ENCODE measurements at regions not wholly inside any gene's neighbourhood (a gene's known extent, or its start where the extent isn't known, plus 50 kb on each side); places are given as distances from the start of the nearest gene placed in this dataset.
"Not testable (repeated sequence)": the region's sequence is repeated elsewhere in the genome, so short reads cannot be mapped to it uniquely, and the experiment has no call there.

DNA sequence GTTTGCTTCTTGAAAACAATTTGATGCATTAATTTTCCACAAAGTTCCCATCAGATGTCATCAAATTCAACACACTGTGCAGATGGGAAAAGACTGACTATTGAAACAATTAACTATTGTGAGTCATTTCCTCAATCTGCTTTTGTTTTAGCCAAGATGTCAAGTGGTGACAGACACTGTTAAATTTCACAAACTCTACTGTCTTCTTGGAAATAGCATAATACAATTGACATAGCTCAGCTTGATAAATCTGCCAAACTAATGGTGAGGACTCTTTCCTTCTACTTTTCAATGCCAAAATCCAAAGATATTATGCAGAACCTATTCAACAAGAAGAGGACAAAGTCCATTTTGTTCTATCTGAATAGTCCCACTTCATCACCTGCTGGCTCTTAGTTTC, 242.3 kb downstream of the CAAP1 start:
- Mint-ChIP-seq H3K36me3 (ENCODE audit: low read depth) (no peaks in the 10 kb centered on the region), H3K27ac (no peak overlapping the region), H3K4me1 (ENCODE audit: low read depth) (no peaks in the 10 kb centered on the region), H3K4me3 (no peak overlapping the region), H3K9me3 (no peaks in the 10 kb centered on the region), H3K27me3 (peaks cover 2% of the 10 kb centered on the region)
- POLR2A ChIA-PET, result no interaction called here
- TF ChIP-seq CTCF (IDR thresholded peaks at IDR 0.05), result no peak
- intact Hi-C loops (cut with micrococcal nuclease), result no loop called here
- no peak for ATAC-seq
- DNase-seq, result no peak
- CTCF ChIA-PET, result no interaction called here

GRCh38 chr9:26643826-26644225, 248.8 kb downstream of the CAAP1 start:
- H3K9me3 Mint-ChIP-seq, result no peaks in the 10 kb centered on the region
- POLR2A ChIA-PET, result no interaction called here
- H3K4me3 Mint-ChIP-seq, result no peak overlapping the region
- intact Hi-C loops (cut with micrococcal nuclease), result no loop called here
- CTCF ChIA-PET, result no interaction called here
- no peak for DNase-seq
- no peaks in the 10 kb centered on the region for H3K27me3 Mint-ChIP-seq
- H3K4me1 Mint-ChIP-seq (ENCODE audit: low read depth), result no peaks in the 10 kb centered on the region
- no peak for TF ChIP-seq CTCF (IDR thresholded peaks at IDR 0.05)
- ATAC-seq, result no peak
- no peak overlapping the region for H3K27ac Mint-ChIP-seq
- H3K36me3 Mint-ChIP-seq (ENCODE audit: low read depth), result no peaks in the 10 kb centered on the region

DNA sequence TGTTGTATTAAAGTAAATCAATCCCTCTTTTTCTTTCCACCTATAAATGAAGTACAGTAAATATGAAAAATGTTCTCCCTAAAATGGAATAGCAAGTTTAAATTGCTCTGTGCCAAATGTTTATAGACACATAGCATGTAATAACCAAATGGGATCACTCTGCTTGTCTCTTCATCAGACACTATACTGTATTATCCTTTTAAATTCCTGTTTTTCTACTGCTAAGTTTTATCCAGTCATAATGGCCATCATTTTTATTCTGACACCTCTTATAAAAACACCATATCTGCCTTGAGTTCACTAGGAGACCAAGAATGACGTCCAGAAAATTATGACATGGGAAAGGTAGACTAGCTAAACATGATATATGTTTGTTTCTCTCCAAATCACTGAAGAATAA, 252.8 kb downstream of the CAAP1 start:
- no peak for DNase-seq
- Mint-ChIP-seq H3K4me3 (no peak overlapping the region), H3K27ac (no peak overlapping the region), H3K4me1 (ENCODE audit: low read depth) (no peaks in the 10 kb centered on the region), H3K9me3 (no peaks in the 10 kb centered on the region), H3K36me3 (ENCODE audit: low read depth) (no peaks in the 10 kb centered on the region), H3K27me3 (no peaks in the 10 kb centered on the region)
- POLR2A ChIA-PET, result interaction anchor here (0.7 kb wide), 1 partner anchor 131 kb away, joined by 3 read pairs; no protein-coding TSS in a partner anchor
- ATAC-seq, result no peak
- intact Hi-C loops (cut with micrococcal nuclease), result no loop called here
- no peak for TF ChIP-seq CTCF (IDR thresholded peaks at IDR 0.05)
- CTCF ChIA-PET, result no interaction called here

DNA sequence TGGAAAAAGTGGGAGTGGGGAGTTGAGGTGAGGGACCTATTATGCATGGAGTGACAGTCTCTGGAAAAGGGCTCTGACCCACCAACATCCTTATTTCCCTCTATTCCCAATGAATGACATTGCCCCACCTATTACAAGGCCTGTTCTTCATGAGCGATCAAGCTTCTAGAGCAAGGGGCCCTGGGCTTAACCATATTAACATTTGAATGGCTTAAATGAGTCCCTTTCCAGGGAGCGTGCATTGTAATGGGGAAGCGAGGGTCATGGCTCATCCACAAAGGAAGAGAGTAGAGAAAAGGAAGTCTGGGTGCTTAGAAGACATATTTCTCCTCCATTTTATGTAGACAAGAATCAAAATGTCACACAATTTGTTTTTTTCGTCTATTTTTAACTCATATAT, 255.5 kb downstream of the CAAP1 start:
- Mint-ChIP-seq H3K27me3 (no peaks in the 10 kb centered on the region), H3K36me3 (ENCODE audit: low read depth) (no peaks in the 10 kb centered on the region), H3K4me3 (no peak overlapping the region), H3K9me3 (no peaks in the 10 kb centered on the region), H3K4me1 (ENCODE audit: low read depth) (no peaks in the 10 kb centered on the region), H3K27ac (no peak overlapping the region)
- CTCF ChIA-PET, result no interaction called here
- ATAC-seq (no peak), DNase-seq (no peak)
- intact Hi-C loops (cut with micrococcal nuclease), result no loop called here
- POLR2A ChIA-PET, result no interaction called here
- TF ChIP-seq CTCF (IDR thresholded peaks at IDR 0.05), result no peak

DNA sequence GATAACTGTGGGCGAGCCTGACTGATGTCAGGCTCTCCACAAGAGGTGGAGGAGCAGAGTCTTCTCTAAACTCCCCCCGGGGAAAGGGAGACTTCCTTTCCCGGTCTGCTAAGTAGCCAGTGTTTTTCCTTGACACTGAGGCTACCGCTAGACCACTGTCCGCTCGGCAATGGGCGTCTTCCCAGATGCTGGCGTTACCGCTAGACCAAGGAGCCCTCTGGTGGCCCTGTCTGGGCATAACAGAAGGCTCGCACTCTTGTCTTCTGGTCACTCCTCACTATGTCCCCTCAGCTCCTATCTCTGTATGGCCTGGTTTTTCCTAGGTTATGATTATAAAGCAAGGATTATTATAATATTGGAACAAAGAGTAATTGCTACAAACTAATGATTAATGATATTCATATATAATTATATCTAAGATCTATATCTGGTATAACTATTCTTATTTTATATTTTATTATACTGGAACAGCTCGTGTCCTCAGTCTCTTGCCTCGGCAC, 278.7 kb downstream of the CAAP1 start:
- ATAC-seq; intact Hi-C loops (cut with micrococcal nuclease); H3K4me3 Mint-ChIP-seq; H3K9me3 Mint-ChIP-seq; DNase-seq; H3K4me1 Mint-ChIP-seq (ENCODE audit: low read depth); H3K27me3 Mint-ChIP-seq; H3K36me3 Mint-ChIP-seq (ENCODE audit: low read depth); CTCF ChIA-PET; H3K27ac Mint-ChIP-seq; POLR2A ChIA-PET: not testable (repeated sequence)

GRCh38 chr9:26612211-26612610, 280.4 kb downstream of the CAAP1 start:
- H3K4me3 Mint-ChIP-seq, result no peak overlapping the region
- H3K36me3 Mint-ChIP-seq (ENCODE audit: low read depth), result no peaks in the 10 kb centered on the region
- no peaks in the 10 kb centered on the region for H3K9me3 Mint-ChIP-seq
- H3K4me1 Mint-ChIP-seq (ENCODE audit: low read depth), result no peaks in the 10 kb centered on the region
- CTCF ChIA-PET, result no interaction called here
- intact Hi-C loops (cut with micrococcal nuclease), result no loop called here
- TF ChIP-seq CTCF (IDR thresholded peaks at IDR 0.05), result no peak
- no peak overlapping the region for H3K27ac Mint-ChIP-seq
- H3K27me3 Mint-ChIP-seq, result no peaks in the 10 kb centered on the region
- DNase-seq, result no peak
- POLR2A ChIA-PET, result no interaction called here
- no peak for ATAC-seq
